Activated CD8-positive, alpha-beta memory T cell treated with anti-CD3 and anti-CD28 coated beads, Interleukin-2, amount 10 ng/mL, durations not matched to agents 7 days and 5 days (primary cell): ENCODE measurements at regions not wholly inside any gene's neighbourhood (a gene's known extent, or its start where the extent isn't known, plus 50 kb on each side); places are given as distances from the start of the nearest gene placed in this dataset. TPM values are rescaled to one million over a fixed set of nuclear protein-coding genes. Genes with fewer than 3 reads are reported as not detected.

Experiments used
- ATAC-seq: fragments of 150-1000 bp; cut with Tn5 transposase; one replicate; pipeline ENCODE4 v1.10.0; 2021; ENCODE audit warnings: moderate library complexity
- CTCF ChIA-PET: fragments of 350-600 bp; sonication (Branson Sonifier 250); formaldehyde crosslinking; loops from one replicate; lab custom pipeline; 2021; ENCODE audit warnings: antibody characterized with exemption; lab: Charles Lee
- DNase-seq: peaks from one replicate; pipeline ENCODE4 v3.0.0-alpha.2; 2020
- H3K27ac Mint-ChIP-seq: one replicate; pipeline ENCODE4 v1.8.0; 2021; ENCODE audit warnings: mild to moderate bottlenecking, mixed read lengths
- H3K27me3 Mint-ChIP-seq: one replicate; pipeline ENCODE4 v1.8.0; 2021; ENCODE audit warnings: mixed read lengths
- H3K36me3 Mint-ChIP-seq: one replicate; pipeline ENCODE4 v1.8.0; 2021; ENCODE audit warnings: mild to moderate bottlenecking, mixed read lengths
- H3K4me1 Mint-ChIP-seq: one replicate; pipeline ENCODE4 v1.8.0; 2021; ENCODE audit warnings: mixed read lengths
- H3K4me3 Mint-ChIP-seq: one replicate; pipeline ENCODE4 v1.8.0; 2021; ENCODE audit warnings: mild to moderate bottlenecking, moderate library complexity, mixed read lengths
- H3K9me3 Mint-ChIP-seq: one replicate; pipeline ENCODE4 v1.8.0; 2022; ENCODE audit warnings: low read depth, mixed read lengths
- microRNA-seq: library from miRNA; unstranded; fragments of <30 nt; microRNA quantifications from one replicate; pipeline ENCODE4 v1.2.0, GENCODE V29; 2022

GRCh38 chr4:61094854-61095598, 105.1 kb upstream of the ADGRL3 start:
- H3K9me3 Mint-ChIP-seq = peaks cover 11% of the 10 kb centered on the region
- ATAC-seq (no peak), DNase-seq (no peak)
- no peaks in the 10 kb centered on the region for H3K27me3 Mint-ChIP-seq
- H3K4me3 Mint-ChIP-seq = no peak overlapping the region
- CTCF ChIA-PET = no interaction called here
- no peaks in the 10 kb centered on the region for H3K4me1 Mint-ChIP-seq
- H3K27ac Mint-ChIP-seq = no peak overlapping the region
- no peaks in the 10 kb centered on the region for H3K36me3 Mint-ChIP-seq

GRCh38 chr4:61128682-61129081, 71.4 kb upstream of the ADGRL3 start:
- no peak for ATAC-seq
- H3K27ac Mint-ChIP-seq = no peak overlapping the region
- H3K9me3 Mint-ChIP-seq = peaks cover 6% of the 10 kb centered on the region
- H3K27me3 Mint-ChIP-seq = no peaks in the 10 kb centered on the region
- DNase-seq = no peak
- no peaks in the 10 kb centered on the region for H3K4me1 Mint-ChIP-seq
- CTCF ChIA-PET = no interaction called here
- H3K36me3 Mint-ChIP-seq = no peaks in the 10 kb centered on the region
- no peak overlapping the region for H3K4me3 Mint-ChIP-seq

- Mint-ChIP-seq H3K36me3 (no peaks in the 10 kb centered on the region), H3K9me3 (peaks cover 9% of the 10 kb centered on the region)
- CTCF ChIA-PET = no interaction called here
Measured at GRCh38 chr4:61129971-61130370, 70.2 kb upstream of the ADGRL3 start.

GRCh38 chr4:61143461-61143860, 56.7 kb upstream of the ADGRL3 start:
- Mint-ChIP-seq H3K27me3 (no peaks in the 10 kb centered on the region), H3K4me1 (no peaks in the 10 kb centered on the region), H3K9me3 (peaks cover 11% of the 10 kb centered on the region), H3K27ac (no peak overlapping the region), H3K36me3 (no peaks in the 10 kb centered on the region), H3K4me3 (no peak overlapping the region)
- CTCF ChIA-PET = no interaction called here
- no peak for DNase-seq
- ATAC-seq = no peak

More at GRCh38 chr4:61129971-61130370, 70.2 kb upstream of the ADGRL3 start:
- Mint-ChIP-seq H3K27me3 (no peaks in the 10 kb centered on the region), H3K27ac (no peak overlapping the region), H3K4me1 (no peaks in the 10 kb centered on the region), H3K4me3 (no peak overlapping the region)
- ATAC-seq = no peak
- no peak for DNase-seq

- Mint-ChIP-seq H3K27me3 (no peaks in the 10 kb centered on the region), H3K4me3 (no peak overlapping the region), H3K36me3 (no peaks in the 10 kb centered on the region), H3K4me1 (no peaks in the 10 kb centered on the region), H3K27ac (no peak overlapping the region), H3K9me3 (peaks cover 7% of the 10 kb centered on the region)
- CTCF ChIA-PET = no interaction called here
- ATAC-seq (no peak), DNase-seq (no peak)
Measured at GRCh38 chr4:61149278-61149677, 50.8 kb upstream of the ADGRL3 start.

Small RNAs in the stretch of these regions (microRNA-seq; reads per million reads assigned to microRNA genes)
- gene MIR548AG1 = not detected
